ENCODE measurements at regions not wholly inside any gene's neighbourhood (a gene's known extent, or its start where the extent isn't known, plus 50 kb on each side); places are given as distances from the start of the nearest gene placed in this dataset.
A peak's percentile ranks its signal among the peaks of the same experiment; 100 is the strongest.

GRCh38 chr15:31151301-31152233 lies 50.0 kb upstream of the TRPM1 start:
- intact Hi-C loops (cut with DNase I): no loop called here
- DNase-seq: peak in 1 of 10 donors; percentile 77

GRCh38 chr15:31153531-31153930 lies 52.0 kb upstream of the TRPM1 start:
- intact Hi-C loops (cut with DNase I): no loop called here
- DNase-seq: peak in 1 of 10 donors; percentile 22

- intact Hi-C loops (cut with DNase I): no loop called here
- no peak for DNase-seq
Measured at GRCh38 chr15:31155151-31155550, 53.6 kb upstream of the TRPM1 start.

GRCh38 chr15:31156226-31156625 lies 54.7 kb upstream of the TRPM1 start:
- intact Hi-C loops (cut with DNase I): no loop called here
- DNase-seq: no peak

GRCh38 chr15:31156808-31157207 lies 55.3 kb upstream of the TRPM1 start:
- no peak for DNase-seq
- intact Hi-C loops (cut with DNase I): no loop called here

GRCh38 chr15:31157644-31158069 lies 56.1 kb upstream of the TRPM1 start:
- peak in 1 of 10 donors; percentile 44 for DNase-seq
- intact Hi-C loops (cut with DNase I): no loop called here

GRCh38 chr15:31158858-31159569 lies 57.5 kb upstream of the TRPM1 start:
- no peak for DNase-seq

GRCh38 chr15:31159837-31160236 lies 58.3 kb upstream of the TRPM1 start:
- peak in 1 of 10 donors; percentile 34 for DNase-seq
- intact Hi-C loops (cut with DNase I): no loop called here

More at GRCh38 chr15:31158858-31159569, 57.5 kb upstream of the TRPM1 start:
- intact Hi-C loops (cut with DNase I): no loop called here

GRCh38 chr15:31160297-31160696 lies 58.8 kb upstream of the TRPM1 start:
- DNase-seq: peak in 1 of 10 donors; percentile 38
- intact Hi-C loops (cut with DNase I): no loop called here

GRCh38 chr15:31160740-31161495 lies 59.4 kb upstream of the TRPM1 start:
- intact Hi-C loops (cut with DNase I): no loop called here
- DNase-seq: peak in 1 of 10 donors; percentile 64

- DNase-seq: peak in 1 of 10 donors; percentile 33
- intact Hi-C loops (cut with DNase I): no loop called here
Measured at GRCh38 chr15:31161951-31162350, 60.4 kb upstream of the TRPM1 start.

GRCh38 chr15:31162721-31163510 lies 61.4 kb upstream of the TRPM1 start:
- intact Hi-C loops (cut with DNase I): no loop called here
- DNase-seq: no peak

- DNase-seq: no peak
- intact Hi-C loops (cut with DNase I): no loop called here
Measured at GRCh38 chr15:31163769-31164572, 62.4 kb upstream of the TRPM1 start.

GRCh38 chr15:31164573-31164912 lies 63.0 kb upstream of the TRPM1 start:
- intact Hi-C loops (cut with DNase I): no loop called here
- DNase-seq: no peak

GRCh38 chr15:31169558-31169957 lies 68.0 kb upstream of the TRPM1 start:
- no peak for DNase-seq
- intact Hi-C loops (cut with DNase I): no loop called here

- no peak for DNase-seq
- intact Hi-C loops (cut with DNase I): no loop called here
Measured at GRCh38 chr15:31171731-31172130, 70.2 kb upstream of the TRPM1 start.

GRCh38 chr15:31172606-31173005 lies 71.1 kb upstream of the TRPM1 start:
- intact Hi-C loops (cut with DNase I): no loop called here
- no peak for DNase-seq

- intact Hi-C loops (cut with DNase I): no loop called here
- no peak for DNase-seq
Measured at GRCh38 chr15:31173790-31174450, 72.4 kb upstream of the TRPM1 start.

- intact Hi-C loops (cut with DNase I): no loop called here
- DNase-seq: no peak
Measured at GRCh38 chr15:31175484-31175883, 74.0 kb upstream of the TRPM1 start.

Data from posterior cingulate gyrus (tissue), 11 donors.